ENCODE measurements at regions not wholly inside any gene's neighbourhood (a gene's known extent, or its start where the extent isn't known, plus 50 kb on each side); places are given as distances from the start of the nearest gene placed in this dataset.

DNA sequence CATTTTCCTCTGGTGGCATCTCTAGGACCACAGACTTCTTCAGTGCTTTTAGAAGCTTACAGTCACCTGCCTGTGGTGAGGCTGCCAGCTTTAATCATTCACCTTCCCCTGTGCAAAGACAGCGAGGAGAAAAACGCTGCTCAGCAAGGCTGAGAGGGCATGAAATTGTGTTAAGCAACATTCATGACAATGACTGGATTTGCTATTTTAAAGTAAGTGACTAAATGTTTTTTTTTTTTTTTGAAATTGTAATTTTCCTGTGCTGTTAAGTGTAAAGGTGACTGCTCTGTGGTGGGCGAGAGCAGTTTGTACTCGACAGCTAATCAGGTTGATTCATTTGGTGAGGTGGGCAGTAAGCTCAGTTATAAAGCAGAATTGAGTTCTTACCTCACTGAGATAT is 240.4 kb downstream of the NSUN3 start:
- Histone ChIP-seq H3K9ac (ENCODE audit: low read length) (no peak overlapping the region), H3F3A (ENCODE audit: insufficient read depth, low read length) (no peaks in the 10 kb centered on the region), H3K27me3 (ENCODE audit: insufficient read depth, low read length) (no peaks in the 10 kb centered on the region), H3K4me2 (ENCODE audit: low read length) (no peak overlapping the region), H2AFZ (ENCODE audit: low read length) (no peak overlapping the region), H3K4me1 (ENCODE audit: insufficient read depth, low read length, severe bottlenecking) (no peaks in the 10 kb centered on the region), H3K27ac (ENCODE audit: low read depth, low read length, poor library complexity, severe bottlenecking) (no peak overlapping the region), H3K4me3 (ENCODE audit: low read depth, low read length, poor library complexity, severe bottlenecking) (no peak overlapping the region), H3K9me3 (ENCODE audit: low read length) (no peaks in the 10 kb centered on the region), H3K9me2 (ENCODE audit: low read depth, low read length) (no peaks in the 10 kb centered on the region), H3K79me2 (ENCODE audit: insufficient read depth, low read length) (no peaks in the 10 kb centered on the region), H4K20me1 (ENCODE audit: insufficient read depth, low read length) (no peaks in the 10 kb centered on the region), H3K36me3 (ENCODE audit: insufficient read depth, low read length) (no peaks in the 10 kb centered on the region)
- no peak for TF ChIP-seq EZH2 (IDR thresholded peaks at IDR 0.05; ENCODE audit: borderline replicate concordance, low read length)
- TF ChIP-seq, protein P1, sequence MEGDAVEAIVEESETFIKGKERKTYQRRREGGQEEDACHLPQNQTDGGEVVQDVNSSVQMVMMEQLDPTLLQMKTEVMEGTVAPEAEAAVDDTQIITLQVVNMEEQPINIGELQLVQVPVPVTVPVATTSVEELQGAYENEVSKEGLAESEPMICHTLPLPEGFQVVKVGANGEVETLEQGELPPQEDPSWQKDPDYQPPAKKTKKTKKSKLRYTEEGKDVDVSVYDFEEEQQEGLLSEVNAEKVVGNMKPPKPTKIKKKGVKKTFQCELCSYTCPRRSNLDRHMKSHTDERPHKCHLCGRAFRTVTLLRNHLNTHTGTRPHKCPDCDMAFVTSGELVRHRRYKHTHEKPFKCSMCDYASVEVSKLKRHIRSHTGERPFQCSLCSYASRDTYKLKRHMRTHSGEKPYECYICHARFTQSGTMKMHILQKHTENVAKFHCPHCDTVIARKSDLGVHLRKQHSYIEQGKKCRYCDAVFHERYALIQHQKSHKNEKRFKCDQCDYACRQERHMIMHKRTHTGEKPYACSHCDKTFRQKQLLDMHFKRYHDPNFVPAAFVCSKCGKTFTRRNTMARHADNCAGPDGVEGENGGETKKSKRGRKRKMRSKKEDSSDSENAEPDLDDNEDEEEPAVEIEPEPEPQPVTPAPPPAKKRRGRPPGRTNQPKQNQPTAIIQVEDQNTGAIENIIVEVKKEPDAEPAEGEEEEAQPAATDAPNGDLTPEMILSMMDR (IDR thresholded peaks at IDR 0.05; ENCODE audit: low read length) = no peak

DNA sequence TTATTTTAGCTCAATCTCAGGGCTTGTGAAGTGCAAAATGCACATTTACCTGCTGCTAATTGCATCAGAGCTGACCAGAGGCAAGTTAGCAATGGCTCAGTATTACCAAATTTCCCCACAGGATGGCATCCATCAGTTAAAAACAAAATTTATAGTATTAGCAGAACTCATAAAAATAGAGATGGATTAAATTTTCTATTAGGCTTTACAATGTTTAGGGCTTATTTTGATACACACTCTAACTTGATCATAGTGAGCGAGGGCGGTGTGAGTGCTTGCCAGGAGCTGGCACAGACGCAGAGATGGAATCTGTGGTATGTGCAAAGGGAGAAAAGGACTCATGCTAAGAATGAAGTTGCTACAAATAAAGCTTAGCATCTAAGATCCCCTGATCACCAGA is 241.0 kb downstream of the NSUN3 start:
- H3K4me1 ChIP-seq (ENCODE audit: insufficient read depth, low read length, severe bottlenecking) = no peaks in the 10 kb centered on the region
- H3K27ac ChIP-seq (ENCODE audit: low read depth, low read length, poor library complexity, severe bottlenecking) = no peak overlapping the region
- no peaks in the 10 kb centered on the region for H3K27me3 ChIP-seq (ENCODE audit: insufficient read depth, low read length)
- H3K9ac ChIP-seq (ENCODE audit: low read length) = no peak overlapping the region
- no peaks in the 10 kb centered on the region for H3K36me3 ChIP-seq (ENCODE audit: insufficient read depth, low read length)
- H3K79me2 ChIP-seq (ENCODE audit: insufficient read depth, low read length) = no peaks in the 10 kb centered on the region
- no peaks in the 10 kb centered on the region for H3K9me3 ChIP-seq (ENCODE audit: low read length)
- H3K4me3 ChIP-seq (ENCODE audit: low read depth, low read length, poor library complexity, severe bottlenecking) = no peak overlapping the region
- no peaks in the 10 kb centered on the region for H3F3A ChIP-seq (ENCODE audit: insufficient read depth, low read length)
- H3K4me2 ChIP-seq (ENCODE audit: low read length) = no peak overlapping the region
- H4K20me1 ChIP-seq (ENCODE audit: insufficient read depth, low read length) = no peaks in the 10 kb centered on the region
- H2AFZ ChIP-seq (ENCODE audit: low read length) = no peak overlapping the region
- TF ChIP-seq, protein P1 (IDR thresholded peaks at IDR 0.05; ENCODE audit: low read length) = peak; percentile 7; the same call in 1 of the 2 replicates
- no peak for TF ChIP-seq EZH2 (IDR thresholded peaks at IDR 0.05; ENCODE audit: borderline replicate concordance, low read length)
- no peaks in the 10 kb centered on the region for H3K9me2 ChIP-seq (ENCODE audit: low read depth, low read length)

DNA sequence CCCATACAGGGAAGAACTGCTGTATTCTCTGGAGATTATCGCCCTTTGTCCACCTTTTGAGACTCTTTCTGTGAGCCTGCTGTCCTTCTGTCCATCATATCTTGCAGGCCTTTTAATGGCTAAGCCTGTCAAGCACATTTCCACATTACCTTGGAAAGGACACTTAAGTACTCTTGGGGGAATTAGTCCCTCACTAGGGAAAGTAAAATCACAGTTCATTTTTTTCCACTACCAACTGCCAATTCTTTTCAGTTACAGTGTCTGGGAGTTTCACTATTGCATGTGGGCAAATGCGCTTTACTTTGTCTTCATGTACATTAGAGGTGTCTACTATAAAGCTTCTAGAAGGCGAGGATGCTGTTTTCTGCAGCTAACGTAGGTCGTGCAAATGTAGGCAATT is 242.1 kb downstream of the NSUN3 start:
- Histone ChIP-seq H4K20me1 (ENCODE audit: insufficient read depth, low read length) (no peaks in the 10 kb centered on the region), H3K36me3 (ENCODE audit: insufficient read depth, low read length) (no peaks in the 10 kb centered on the region)

More for the DNA sequence above, 242.1 kb downstream of the NSUN3 start:
- Histone ChIP-seq H3K27ac (ENCODE audit: low read depth, low read length, poor library complexity, severe bottlenecking) (no peak overlapping the region), H3K9me2 (ENCODE audit: low read depth, low read length) (no peaks in the 10 kb centered on the region), H3K4me2 (ENCODE audit: low read length) (no peak overlapping the region), H3K27me3 (ENCODE audit: insufficient read depth, low read length) (no peaks in the 10 kb centered on the region), H3K9ac (ENCODE audit: low read length) (no peak overlapping the region), H3K4me1 (ENCODE audit: insufficient read depth, low read length, severe bottlenecking) (no peaks in the 10 kb centered on the region), H3F3A (ENCODE audit: insufficient read depth, low read length) (no peaks in the 10 kb centered on the region), H3K9me3 (ENCODE audit: low read length) (no peaks in the 10 kb centered on the region), H2AFZ (ENCODE audit: low read length) (no peak overlapping the region), H3K79me2 (ENCODE audit: insufficient read depth, low read length) (no peaks in the 10 kb centered on the region), H3K4me3 (ENCODE audit: low read depth, low read length, poor library complexity, severe bottlenecking) (no peak overlapping the region)
- TF ChIP-seq, protein P1 (IDR thresholded peaks at IDR 0.05; ENCODE audit: low read length) = no peak
- no peak for TF ChIP-seq EZH2 (IDR thresholded peaks at IDR 0.05; ENCODE audit: borderline replicate concordance, low read length)
